ENCODE measurements at regions not wholly inside any gene's neighbourhood (a gene's known extent, or its start where the extent isn't known, plus 50 kb on each side); places are given as distances from the start of the nearest gene placed in this dataset.
"Not testable (repeated sequence)": the region's sequence is repeated elsewhere in the genome, so short reads cannot be mapped to it uniquely, and the experiment has no call there.

DNA sequence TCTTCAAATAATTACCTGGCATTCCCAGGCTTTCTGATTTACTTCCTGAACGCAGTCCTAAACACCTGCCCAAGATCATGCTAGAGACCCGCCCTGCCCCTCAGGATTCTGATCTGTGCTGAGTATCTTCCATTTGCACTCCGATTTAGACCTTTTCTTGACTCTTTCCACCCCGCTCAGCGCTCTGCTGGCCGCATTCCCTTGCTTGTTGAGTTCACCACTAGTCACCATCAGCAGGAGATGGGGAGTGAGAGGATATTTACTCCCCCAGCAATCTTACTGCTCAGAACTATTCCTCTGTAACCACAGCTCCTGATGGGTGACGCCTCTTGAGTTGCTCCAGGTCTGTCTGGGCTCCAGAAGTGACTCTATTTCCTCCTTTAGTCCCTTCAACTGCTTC, 419.4 kb upstream of the MIR17HG start:
- no peak for DNase-seq (ENCODE audit: low read depth in 2 of 2)

DNA sequence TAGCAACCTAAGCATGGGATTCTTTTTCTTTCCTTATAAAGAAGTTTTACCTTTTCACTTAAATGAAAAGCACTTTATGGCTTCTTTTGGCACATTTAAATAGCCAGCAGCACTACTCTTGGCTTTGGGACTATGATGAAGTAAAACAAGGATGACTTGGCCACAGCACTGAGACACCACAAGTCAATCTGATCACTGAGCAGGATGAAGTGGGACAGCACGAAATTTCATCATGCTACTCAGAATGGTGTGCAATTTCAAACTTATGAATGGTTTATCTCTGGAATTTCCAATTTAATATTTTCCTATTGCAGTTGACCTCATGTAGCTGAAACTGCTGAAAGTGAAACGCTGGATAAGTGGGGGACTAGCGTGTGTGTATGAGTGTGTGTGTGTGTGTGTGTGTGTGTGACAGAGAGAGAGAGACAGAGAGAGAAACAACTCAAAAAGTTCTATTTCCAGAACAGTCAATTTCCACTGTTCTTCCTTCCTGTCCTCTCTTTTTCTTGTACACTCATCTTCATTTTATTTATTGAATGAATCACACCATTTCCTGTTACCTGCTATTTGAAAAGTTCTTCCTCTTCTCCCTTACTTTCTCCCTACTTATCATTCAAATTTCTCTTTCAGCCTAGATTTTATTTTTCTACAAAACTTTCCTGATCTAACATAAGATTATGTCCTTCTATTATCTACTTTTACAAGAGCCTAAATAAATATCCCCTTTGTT, 414.2 kb upstream of the MIR17HG start:
- DNase-seq (ENCODE audit: low read depth in 2 of 2) = no peak

DNA sequence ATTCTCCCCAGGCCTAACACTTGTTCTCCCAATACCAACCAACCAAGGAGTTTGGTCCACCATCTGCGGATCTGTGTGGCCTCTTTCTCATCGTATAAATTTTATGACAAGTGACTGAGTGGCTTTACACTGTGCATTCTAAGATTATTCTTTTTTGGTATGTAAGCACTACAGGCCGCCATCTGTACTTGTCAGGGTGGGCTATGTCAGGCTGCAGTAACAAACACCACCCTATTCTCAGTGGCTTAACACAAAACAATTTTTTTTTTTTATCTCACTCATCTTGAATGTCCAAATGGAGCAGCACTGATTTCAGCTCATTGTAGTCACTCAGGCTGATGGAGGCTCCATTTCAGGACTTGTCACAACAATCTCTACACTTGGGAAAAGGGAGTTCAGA, 412.7 kb upstream of the MIR17HG start:
- no peak for DNase-seq (ENCODE audit: low read depth in 2 of 2)

DNA sequence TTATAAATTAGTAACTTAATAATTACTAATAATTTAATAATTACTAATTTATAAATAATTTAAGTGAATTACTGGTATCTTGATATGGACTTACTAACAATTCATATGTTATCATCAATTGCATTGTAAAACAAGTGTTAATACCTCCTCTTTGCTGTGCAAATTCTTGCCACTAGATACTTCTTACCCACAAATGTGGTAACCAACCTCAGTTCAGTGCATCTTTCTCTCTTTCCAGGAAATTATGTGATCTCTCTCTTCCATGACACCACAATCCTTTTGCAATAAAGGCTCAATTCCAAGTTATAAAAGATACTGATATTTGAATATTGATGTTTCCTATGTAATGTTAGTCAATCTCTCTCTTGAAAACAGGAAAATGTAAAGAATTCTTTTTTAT, 408.6 kb upstream of the MIR17HG start:
- DNase-seq (ENCODE audit: low read depth in 2 of 2) = no peak

DNA sequence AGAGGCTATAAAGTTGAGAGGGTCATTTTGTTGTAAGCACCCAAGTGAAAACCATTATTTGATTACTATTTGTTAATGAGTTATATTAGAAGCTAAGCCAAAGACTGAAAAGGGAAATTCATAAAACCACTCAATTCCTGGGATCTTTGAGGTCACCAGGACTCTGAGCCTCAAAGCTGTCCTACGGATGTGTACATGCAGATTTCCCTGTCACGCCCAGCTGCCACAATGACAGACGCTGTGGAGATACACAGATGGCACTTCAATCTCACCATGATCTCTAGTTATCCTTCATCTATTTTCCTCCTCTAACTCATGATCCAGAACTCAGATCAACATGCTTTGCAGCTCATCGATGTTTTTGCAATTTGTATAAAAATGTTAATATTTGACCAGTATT, 403.5 kb upstream of the MIR17HG start:
- DNase-seq (ENCODE audit: low read depth in 2 of 2) = no peak

DNA sequence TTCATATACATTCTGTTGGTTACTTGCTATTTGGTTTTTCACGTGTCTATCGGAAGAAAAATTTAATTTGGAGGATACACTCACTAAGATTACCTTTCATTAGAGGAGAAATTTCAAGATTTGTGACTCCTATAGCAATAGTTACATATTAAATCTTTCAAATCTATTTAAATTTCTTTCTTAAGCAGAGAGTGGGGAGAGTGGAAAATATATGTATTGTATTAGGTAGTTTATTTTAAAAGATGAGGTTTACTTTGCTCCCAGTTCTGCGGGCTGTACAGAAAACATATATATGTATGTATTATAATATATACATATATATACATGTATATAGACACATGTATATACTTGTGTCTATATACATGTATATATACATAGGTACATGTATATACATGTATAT, 402.3 kb upstream of the MIR17HG start:
- not testable (repeated sequence) for DNase-seq (ENCODE audit: low read depth in 2 of 2)

DNA sequence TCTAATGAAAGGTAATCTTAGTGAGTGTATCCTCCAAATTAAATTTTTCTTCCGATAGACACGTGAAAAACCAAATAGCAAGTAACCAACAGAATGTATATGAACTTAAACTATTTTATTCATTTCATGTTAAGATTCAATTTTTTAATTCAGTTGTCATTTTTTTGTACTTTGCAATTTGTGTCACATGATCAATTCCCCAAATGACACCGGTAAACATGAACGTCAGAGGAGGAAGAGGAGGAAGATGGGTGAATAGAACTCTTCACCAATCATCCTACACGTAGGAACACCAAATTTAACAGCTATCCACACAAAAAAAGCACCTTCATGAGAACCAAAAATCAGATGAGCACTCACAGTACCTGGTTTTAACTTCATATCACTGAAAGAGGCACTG, 401.4 kb upstream of the MIR17HG start:
- DNase-seq (ENCODE audit: low read depth in 2 of 2) = not testable (repeated sequence)

DNA sequence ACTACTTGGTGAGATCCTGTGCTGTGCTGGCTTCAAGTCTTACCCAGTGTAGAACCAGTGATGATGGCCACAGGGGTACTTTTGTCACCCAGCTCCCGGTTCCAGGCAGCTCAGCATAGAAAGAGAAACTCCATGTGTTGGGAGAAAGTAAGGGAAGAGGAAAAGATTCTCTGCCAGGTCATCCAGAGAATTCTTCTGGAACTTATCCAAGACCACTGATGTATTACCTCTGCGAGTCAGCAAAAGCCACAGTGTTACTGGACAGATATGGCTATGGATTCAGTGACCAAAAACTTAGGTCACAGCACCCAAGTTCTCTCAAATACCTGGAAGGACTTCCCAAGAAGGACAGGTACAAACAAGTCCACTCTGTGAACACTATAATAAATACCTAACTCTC, 399.5 kb upstream of the MIR17HG start:
- no peak for DNase-seq (ENCODE audit: low read depth in 2 of 2)

DNA sequence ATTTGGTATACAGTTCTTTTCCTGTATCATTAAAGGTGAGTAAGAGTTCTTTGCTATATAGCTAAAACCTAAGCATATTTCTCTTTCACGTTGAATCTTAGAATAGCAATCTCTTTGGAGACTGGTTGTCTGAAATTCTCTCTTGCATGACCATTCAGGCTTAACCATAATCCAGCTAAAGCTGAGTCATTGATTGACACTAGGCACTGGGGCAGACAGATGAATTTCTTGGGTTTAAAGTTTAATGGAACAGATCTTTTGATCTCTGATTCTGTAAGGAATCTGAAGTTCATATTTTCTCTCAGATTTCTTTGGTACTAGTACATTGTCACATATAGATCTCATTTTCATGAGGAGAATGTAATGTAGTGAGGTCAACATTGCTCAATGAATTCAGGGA, 397.3 kb upstream of the MIR17HG start:
- no peak for DNase-seq (ENCODE audit: low read depth in 2 of 2)

DNA sequence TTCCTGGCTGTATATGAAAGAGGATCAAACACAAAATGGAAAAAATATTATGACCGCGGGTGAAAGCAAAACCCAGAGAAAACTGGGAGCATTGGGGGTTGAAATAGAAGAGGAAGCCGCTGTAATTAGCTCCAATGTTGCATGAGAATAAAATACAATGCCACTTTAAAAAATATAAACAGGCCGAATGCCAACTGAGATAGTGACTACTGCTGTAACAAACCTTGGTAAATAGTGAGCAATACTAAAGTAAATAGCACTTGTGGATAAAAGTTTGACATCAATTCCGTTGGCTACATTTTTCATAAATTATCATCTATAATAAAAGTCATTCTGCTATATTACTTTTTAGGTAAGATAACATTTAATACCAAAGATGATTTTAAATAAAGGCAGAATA, 395.8 kb upstream of the MIR17HG start:
- DNase-seq (ENCODE audit: low read depth in 2 of 2) = no peak

DNA sequence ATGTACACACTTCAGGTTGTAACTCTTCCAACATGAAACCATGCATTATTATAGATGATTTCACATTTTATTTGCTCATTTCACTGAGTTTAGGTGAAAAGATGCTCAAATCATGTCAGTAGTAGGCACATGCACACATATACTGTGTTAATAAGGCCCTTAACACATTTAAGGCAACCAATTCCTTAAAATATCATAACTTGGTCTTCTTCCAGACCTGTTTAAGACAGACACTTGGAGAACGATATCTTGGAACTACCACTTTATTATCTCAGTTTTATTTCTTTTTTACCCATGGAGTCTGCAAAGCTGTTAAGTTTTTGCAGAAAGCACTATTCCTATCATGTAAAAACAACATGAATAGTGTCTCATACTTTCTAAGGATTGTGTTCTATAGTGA, 395.2 kb upstream of the MIR17HG start:
- DNase-seq (ENCODE audit: low read depth in 2 of 2) = no peak

DNA sequence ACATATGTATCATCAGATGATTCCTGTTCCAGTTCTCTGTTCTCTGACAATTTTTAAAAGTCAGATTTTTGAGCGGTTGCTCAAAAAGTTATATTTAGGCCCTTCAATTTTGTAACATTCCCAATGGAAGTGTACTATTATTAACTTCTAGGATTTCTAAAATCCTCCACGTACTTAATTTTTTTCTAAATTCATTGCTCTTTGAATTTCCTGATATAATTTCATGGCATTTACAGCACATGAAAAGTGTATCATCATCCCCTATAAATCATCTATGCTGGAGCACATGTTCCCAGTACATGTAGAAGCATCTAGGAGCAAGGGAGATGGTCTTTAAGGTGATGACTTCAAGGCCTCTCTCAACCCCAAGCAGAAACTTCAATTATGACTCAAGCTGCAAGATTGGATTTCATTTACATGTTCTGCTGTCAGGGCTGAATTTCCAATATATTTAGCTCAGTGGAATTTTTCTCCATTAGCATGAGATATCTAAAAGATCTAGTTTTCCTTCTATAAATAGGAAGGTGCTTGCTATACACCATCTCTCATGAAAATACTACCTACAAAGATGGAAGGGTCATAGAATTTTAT, 392.8 kb upstream of the MIR17HG start:
- no peak for DNase-seq (ENCODE audit: low read depth in 2 of 2)

DNA sequence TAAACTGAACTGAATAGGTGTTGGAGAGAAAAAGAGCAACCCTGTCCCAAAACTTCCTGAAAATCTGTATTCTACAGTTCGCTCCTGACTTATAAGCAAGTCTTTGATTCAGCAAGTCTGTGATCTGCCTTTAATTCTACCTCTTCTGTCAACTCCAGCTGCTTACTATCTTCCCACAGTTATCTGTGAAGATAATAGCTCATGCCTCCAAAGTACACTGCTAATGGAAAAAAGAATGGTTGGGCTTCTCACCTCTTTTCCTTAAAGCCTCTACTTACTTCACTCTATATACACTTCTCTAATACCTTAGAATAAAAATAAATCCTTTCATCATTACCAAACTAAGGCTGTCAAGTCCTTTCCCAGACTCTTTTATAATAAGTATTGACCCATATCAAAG, 391.5 kb upstream of the MIR17HG start:
- no peak for DNase-seq (ENCODE audit: low read depth in 2 of 2)

DNA sequence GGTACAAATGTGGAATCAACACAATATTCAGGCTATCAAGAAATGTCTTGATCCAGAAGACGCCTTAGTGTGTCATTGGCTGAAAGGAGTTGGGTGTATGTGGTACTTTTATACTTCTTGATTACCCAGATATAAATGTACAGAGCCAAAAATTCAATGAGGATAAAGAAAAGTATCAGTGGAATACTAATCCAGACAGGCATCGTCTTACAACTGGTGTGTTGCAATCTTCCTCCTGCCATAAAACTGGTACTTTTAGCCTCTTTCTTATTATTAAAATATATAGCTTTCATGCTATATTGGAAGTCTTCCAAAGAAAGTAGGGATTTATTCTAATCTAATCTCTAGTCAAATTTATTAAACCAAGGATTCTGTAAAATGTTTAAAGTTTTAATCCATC, 388.6 kb upstream of the MIR17HG start:
- DNase-seq (ENCODE audit: low read depth in 2 of 2) = no peak

DNA sequence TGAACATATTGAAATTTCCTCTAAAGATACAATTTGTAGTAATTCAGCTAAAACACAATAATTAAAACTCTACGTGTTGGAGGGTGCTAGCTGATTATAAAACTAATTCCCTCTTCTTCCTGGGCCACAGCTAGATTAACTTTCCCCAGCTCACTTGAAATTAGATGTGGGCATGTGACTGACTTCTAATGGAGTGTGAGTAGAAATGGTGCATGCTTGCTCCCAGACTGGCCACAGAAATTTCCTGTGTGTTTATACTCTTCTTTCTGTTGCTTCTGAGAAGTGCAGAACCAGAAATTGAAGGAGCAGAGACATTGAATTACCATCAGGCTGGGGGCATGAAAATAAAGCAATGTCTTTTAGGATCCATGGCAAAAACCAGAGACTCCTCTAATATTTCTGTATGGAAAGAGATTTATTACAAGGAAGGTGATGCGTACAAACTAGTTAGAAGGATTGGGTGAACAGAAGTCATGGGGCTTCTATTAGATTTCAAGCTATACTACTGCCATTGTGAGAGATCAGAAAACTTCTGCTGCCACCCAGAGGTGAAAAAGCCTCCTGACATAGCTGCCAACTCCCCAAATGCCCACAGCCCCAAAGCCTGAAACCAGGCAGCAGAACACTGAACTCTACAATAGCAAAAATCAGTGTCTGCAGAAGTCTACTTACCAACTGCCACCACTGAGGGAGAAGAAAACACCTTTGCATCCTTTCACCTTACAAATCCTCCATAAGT, 379.2 kb upstream of the MIR17HG start:
- DNase-seq (ENCODE audit: low read depth in 2 of 2) = no peak

DNA sequence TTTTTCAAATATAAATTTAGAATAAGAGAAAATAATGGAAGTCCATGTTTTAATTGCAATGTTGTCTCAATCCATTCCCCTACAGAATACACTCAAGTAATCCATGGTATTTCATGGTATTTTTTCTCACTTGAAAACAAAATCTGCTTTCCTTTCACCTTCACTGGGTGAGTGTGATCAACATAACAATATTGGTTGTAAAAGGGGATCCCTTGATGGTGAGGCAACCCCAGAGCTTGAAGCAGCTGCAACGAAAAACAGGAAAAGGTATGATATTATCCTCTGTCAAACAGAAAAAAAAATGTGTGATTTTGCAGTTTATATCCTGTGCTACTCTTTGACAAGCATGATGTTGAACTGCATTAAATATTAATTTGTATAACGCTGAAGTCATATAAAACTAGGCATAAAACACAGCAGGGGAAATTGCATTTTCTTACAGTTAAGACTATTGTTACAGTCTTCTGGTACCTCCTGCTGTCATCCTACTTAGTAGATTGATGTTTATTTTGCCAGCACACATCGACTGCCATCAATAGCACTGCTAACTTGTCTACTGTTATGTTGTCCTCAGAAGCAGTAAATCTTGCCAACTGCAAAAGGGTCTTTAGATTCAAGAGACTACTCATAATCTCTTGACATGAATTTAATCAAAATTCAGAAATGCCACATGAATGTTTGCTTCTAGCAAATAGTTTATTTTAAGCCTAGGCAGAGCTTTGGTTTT, 373.1 kb upstream of the MIR17HG start:
- DNase-seq (ENCODE audit: low read depth in 2 of 2) = no peak

DNA sequence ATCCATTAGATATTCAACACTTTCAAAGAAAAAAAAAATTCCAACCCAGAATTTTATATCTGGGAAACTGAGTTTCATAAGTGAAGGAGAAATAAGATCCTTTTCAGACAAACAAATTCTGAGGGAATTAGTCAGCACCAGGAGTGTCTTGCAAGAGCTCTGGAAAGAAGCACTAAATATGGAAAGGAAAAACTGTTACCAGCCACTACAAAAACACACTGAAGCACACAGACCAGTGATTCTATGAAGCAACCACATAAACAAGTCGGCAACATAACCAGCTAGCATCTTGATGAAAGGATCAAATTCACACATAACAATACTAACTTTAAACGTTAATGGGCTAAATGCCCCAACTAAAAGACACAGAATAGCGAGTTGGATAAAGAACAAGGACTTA, 368.4 kb upstream of the MIR17HG start:
- no peak for DNase-seq (ENCODE audit: low read depth in 2 of 2)

DNA sequence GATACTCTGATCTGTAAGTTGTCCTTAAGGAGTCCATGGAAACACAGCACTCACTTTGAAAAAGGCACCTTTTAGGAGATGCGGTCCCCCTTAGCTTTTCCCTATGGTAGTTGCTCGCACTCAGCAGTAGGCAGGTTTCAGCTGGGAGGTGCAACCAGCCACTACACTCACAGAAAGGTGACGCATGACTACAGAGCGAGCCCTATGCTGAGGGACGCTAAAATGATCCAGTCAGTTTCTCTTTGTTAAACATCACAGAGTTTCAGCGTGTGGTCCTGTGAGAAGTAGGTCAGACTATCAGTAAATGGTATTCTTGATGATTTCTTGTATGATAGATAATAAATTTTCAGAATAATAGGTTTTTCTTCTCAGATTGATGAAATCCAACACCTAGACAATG, 362.7 kb upstream of the MIR17HG start:
- no peak for DNase-seq (ENCODE audit: low read depth in 2 of 2)

DNA sequence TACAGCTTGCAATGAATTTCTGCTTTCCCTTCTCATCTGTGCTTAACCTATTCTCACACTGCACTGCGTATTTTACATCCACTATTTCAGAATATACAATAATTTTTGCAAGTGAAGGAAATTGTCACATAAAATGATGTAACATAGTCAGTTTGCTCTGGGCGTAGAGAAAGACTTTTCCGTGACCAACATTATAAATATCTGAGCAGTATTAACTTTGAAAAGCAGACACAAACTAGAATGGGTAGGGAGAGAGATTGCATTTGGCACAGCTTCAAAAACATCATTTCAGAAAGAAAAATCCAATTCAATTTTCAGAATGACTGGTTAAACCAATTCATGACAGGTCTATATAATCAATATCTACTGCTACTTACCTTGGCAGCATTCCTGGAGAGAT, 352.5 kb upstream of the MIR17HG start:
- DNase-seq (ENCODE audit: low read depth in 2 of 2) = no peak

DNA sequence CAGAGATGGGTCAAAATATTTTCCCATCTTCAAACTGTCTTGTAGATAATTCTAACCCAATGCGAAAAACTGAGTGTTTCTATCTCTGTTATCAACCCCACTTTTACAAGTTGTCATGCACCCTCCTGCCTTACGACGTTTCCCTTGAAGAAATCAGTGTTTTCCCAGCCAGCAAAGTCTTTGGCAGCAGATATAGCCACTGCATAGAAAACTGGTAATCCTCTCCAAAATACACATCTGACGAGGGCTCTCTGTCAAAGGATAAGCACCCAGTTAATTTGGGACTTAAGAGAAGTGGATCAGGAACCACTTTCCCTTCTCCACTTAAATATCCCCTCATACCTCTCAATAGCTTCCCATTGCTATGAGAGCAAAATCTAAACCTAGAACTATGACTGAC, 351.9 kb upstream of the MIR17HG start:
- DNase-seq (ENCODE audit: low read depth in 2 of 2) = no peak

DNA sequence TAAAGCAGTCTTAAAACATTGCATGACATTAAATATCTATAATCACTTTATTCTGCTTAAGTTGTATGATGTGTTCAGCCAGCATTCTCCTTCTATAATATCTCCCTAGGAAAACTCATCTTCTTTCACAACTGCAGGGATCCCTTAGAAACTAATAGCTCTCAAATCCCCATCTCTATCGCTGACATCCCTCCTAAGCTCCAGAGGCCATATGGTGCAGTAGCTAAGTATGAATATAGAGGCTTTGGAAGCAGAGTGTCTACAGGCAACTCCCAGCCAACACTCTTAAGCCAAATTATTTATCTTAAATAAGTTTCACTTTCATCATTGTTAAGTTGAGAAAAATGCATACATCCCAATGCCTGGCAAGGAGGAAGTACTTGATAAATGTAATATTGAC, 349.5 kb upstream of the MIR17HG start:
- DNase-seq (ENCODE audit: low read depth in 2 of 2) = no peak

DNA sequence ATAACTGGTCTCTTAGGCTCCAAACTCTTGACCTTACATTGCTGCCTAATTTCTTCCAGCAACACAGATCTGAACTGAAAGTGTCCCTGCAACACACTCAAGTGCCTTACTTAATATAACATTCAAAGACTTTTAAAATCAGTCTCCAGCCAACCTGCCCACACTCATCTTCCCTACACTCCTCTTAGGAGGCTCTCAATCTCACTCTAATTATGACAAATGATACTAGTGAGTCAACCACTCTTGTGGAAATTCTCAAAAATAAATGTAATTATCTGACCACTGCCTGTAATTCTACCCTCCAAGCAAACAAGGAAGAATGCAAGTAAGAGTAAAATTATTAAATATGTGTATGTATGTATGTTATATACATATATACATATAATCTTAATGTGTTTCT, 348.1 kb upstream of the MIR17HG start:
- DNase-seq (ENCODE audit: low read depth in 2 of 2) = no peak

DNA sequence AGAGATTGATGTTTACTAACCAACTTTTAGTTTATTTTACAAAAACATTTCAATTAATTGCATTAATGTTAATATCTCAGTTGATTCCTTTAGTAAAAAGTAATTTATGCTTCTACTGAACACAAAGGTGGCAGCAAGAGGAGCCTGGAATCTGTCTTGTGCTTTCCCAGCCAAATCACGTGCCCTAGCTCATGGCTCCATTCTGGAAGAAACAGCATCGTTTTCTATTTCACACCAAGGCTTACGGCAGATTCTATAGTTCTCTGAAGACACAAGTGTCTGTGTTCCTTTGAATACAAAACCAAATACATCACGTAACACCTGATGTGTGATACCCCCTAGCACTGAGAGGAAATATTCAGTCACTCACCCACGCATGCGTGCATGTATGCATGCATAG, 346.1 kb upstream of the MIR17HG start:
- DNase-seq (ENCODE audit: low read depth in 2 of 2) = no peak

Measured in stimulated activated CD4-positive, alpha-beta T cell treated with anti-CD3 and anti-CD28 coated beads, Interleukin-1b, Interleukin-23, amount 100 ng/mL, for 4 hours (primary cell).